ENCODE measurements at regions not wholly inside any gene's neighbourhood (a gene's known extent, or its start where the extent isn't known, plus 50 kb on each side); places are given as distances from the start of the nearest gene placed in this dataset.
"Not testable (repeated sequence)": the region's sequence is repeated elsewhere in the genome, so short reads cannot be mapped to it uniquely, and the experiment has no call there.

GRCh38 chr18:34529358-34530335 lies 180.5 kb upstream of the DTNA start:
- no peak for DNase-seq (ENCODE audit: low read depth)

GRCh38 chr18:34531110-34531509 lies 179.0 kb upstream of the DTNA start:
- no peak for DNase-seq (ENCODE audit: low read depth)

- DNase-seq (ENCODE audit: low read depth) = not testable (repeated sequence)
These were observed 175.5 kb upstream of the DTNA start for GRCh38 chr18:34534642-34535041.

GRCh38 chr18:34540897-34541296 lies 169.2 kb upstream of the DTNA start:
- DNase-seq (ENCODE audit: low read depth) = no peak

- DNase-seq (ENCODE audit: low read depth) = no peak
These were observed 167.5 kb upstream of the DTNA start for GRCh38 chr18:34542625-34543024.

- no peak for DNase-seq (ENCODE audit: low read depth)
These were observed 166.7 kb upstream of the DTNA start for GRCh38 chr18:34543356-34543755.

GRCh38 chr18:34543945-34544344 lies 166.2 kb upstream of the DTNA start:
- no peak for DNase-seq (ENCODE audit: low read depth)

GRCh38 chr18:34544930-34545329 lies 165.2 kb upstream of the DTNA start:
- DNase-seq (ENCODE audit: low read depth) = no peak

GRCh38 chr18:34548120-34548972 lies 161.8 kb upstream of the DTNA start:
- DNase-seq (ENCODE audit: low read depth) = no peak

- DNase-seq (ENCODE audit: low read depth) = no peak
These were observed 161.2 kb upstream of the DTNA start for GRCh38 chr18:34548973-34549294.

GRCh38 chr18:34549367-34549766 lies 160.7 kb upstream of the DTNA start:
- no peak for DNase-seq (ENCODE audit: low read depth)

GRCh38 chr18:34550156-34550555 lies 159.9 kb upstream of the DTNA start:
- no peak for DNase-seq (ENCODE audit: low read depth)

- no peak for DNase-seq (ENCODE audit: low read depth)
These were observed 159.2 kb upstream of the DTNA start for GRCh38 chr18:34550902-34551301.

- no peak for DNase-seq (ENCODE audit: low read depth)
These were observed 158.3 kb upstream of the DTNA start for GRCh38 chr18:34551824-34552223.

- no peak for DNase-seq (ENCODE audit: low read depth)
These were observed 147.7 kb upstream of the DTNA start for GRCh38 chr18:34562252-34562870.

- no peak for DNase-seq (ENCODE audit: low read depth)
These were observed 142.2 kb upstream of the DTNA start for GRCh38 chr18:34567857-34568256.

- no peak for DNase-seq (ENCODE audit: low read depth)
These were observed 133.5 kb upstream of the DTNA start for GRCh38 chr18:34576622-34577021.

- DNase-seq (ENCODE audit: low read depth) = no peak
These were observed 126.2 kb upstream of the DTNA start for GRCh38 chr18:34583895-34584294.

- DNase-seq (ENCODE audit: low read depth) = no peak
These were observed 119.6 kb upstream of the DTNA start for GRCh38 chr18:34590503-34590902.

- no peak for DNase-seq (ENCODE audit: low read depth)
These were observed 118.1 kb upstream of the DTNA start for GRCh38 chr18:34591920-34592444.

GRCh38 chr18:34592481-34592880 lies 117.6 kb upstream of the DTNA start:
- no peak for DNase-seq (ENCODE audit: low read depth)

GRCh38 chr18:34592961-34593382 lies 117.1 kb upstream of the DTNA start:
- DNase-seq (ENCODE audit: low read depth) = peak; percentile 42

All from EH (cell line).